Spleen (tissue), 11 donors: ENCODE measurements at regions not wholly inside any gene's neighbourhood (a gene's known extent, or its start where the extent isn't known, plus 50 kb on each side); places are given as distances from the start of the nearest gene placed in this dataset.

Experiments
- DNase-seq: peaks from one replicate; pipeline ENCODE4 v3.0.0-alpha.2; 2020
- H3K27ac ChIP-seq, 8 donors: fragments of 200-600 bp; sonication (generic) in 7 of 8; 1 replicate in 4 of 8; 2 replicates in 4 of 8; pipeline versions ENCODE4 v1.5.0 to v1.8.0; 2016 to 2021; ENCODE audit warnings: inconsistent platforms in 4 of 8, mild to moderate bottlenecking in 4 of 8, moderate library complexity in 1 of 8
- H3K27me3 ChIP-seq, 7 donors: fragments of 200-600 bp; sonication (generic) in 6 of 7; replicated peaks in 1 of 7; 1 replicate in 4 of 7; 2 replicates in 3 of 7; pipeline versions ENCODE4 v1.5.0 to v1.8.0; 2016 to 2021; ENCODE audit warnings: inconsistent platforms in 3 of 7, mild to moderate bottlenecking in 1 of 7
- H3K36me3 ChIP-seq, 6 donors: fragments of 200-600 bp; sonication (generic) in 5 of 6; 1 replicate in 4 of 6; 2 replicates in 2 of 6; pipeline versions ENCODE4 v1.5.0 to v1.8.0; 2016 to 2021; ENCODE audit warnings: inconsistent platforms in 2 of 6
- H3K4me1 ChIP-seq, 6 donors: fragments of 200-600 bp; sonication (generic) in 5 of 6; 1 replicate in 3 of 6; 2 replicates in 3 of 6; pipeline versions ENCODE4 v1.5.0 to v1.8.0; 2016 to 2021; ENCODE audit warnings: inconsistent platforms in 3 of 6
- H3K4me3 ChIP-seq, 8 donors: fragments of 200-600 bp; sonication (generic) in 7 of 8; 1 replicate in 4 of 8; 2 replicates in 4 of 8; pipeline versions ENCODE4 v1.5.0 to v1.8.0; 2016 to 2021; ENCODE audit warnings: inconsistent platforms in 4 of 8, mild to moderate bottlenecking in 4 of 8, moderate library complexity in 2 of 8
- H3K9me3 ChIP-seq, 8 donors: fragments of 200-600 bp; sonication (generic) in 7 of 8; 1 replicate in 4 of 8; 2 replicates in 4 of 8; pipeline versions ENCODE4 v1.5.0 to v1.8.0; 2016 to 2021; ENCODE audit warnings: inconsistent platforms in 4 of 8
- POLR2A ChIP-seq, 3 donors: fragments of 450-650 bp; IDR thresholded peaks; one replicate each; pipeline ENCODE4 v1.5.1; 2017; ENCODE audit warnings: antibody characterized with exemption in 3 of 3, mild to moderate bottlenecking in 1 of 3
- POLR2AphosphoS5 ChIP-seq, 3 donors: sonication (generic); formaldehyde crosslinking; IDR thresholded peaks; one replicate each; pipeline ENCODE4 v1.5.1; 2017; ENCODE audit warnings: antibody characterized with exemption in 3 of 3
- WGBS, 5 donors: extraction: QIAGEN DNeasy Blood & Tissue Kit in 3 of 5; methylation state at CpG; one replicate each; pipeline versions ENCODE4 v1.1.5 to v1.1.7; 2013 to 2018; 5-methylcytosine and 5-hydroxymethylcytosine counted together
- intact Hi-C: fragments of 100-400 bp; cut with DNase I; formaldehyde crosslinking; loops from one replicate; pipeline ENCODE4 v1.15.0; 2023; ENCODE audit warnings: low total_unique reads
- TF ChIP-seq, protein P1 (sequence below), 11 experiments: fragments of 200-600 bp in 7 of 11; fragments of 450-650 bp in 4 of 11; sonication (generic) in 4 of 11; IDR thresholded peaks in 8 of 11; conservative IDR thresholded peaks in 3 of 11; 1 replicate in 7 of 11; 2 replicates in 4 of 11; pipeline versions ENCODE4 v1.4.0 to v1.8.0; 2016 to 2021; ENCODE audit warnings: antibody characterized with exemption in 11 of 11, inconsistent platforms in 4 of 11, mild to moderate bottlenecking in 1 of 11
- donor health status: healthy with polysubstance abuse.
- donor health status: DM: no; HTN: no; CAD: no; lungs with moderate emphysema.
- donor health status: DM: no; HTN: no; CAD: no.
- donor health status: Bipolar disorder and iron deficiency.
- donor health status: healthy.
- donor health status: DM: no; HTN: no; CAD: no.
- donor health status: DM: yes; HTN: yes; CAD: no.

DNA sequence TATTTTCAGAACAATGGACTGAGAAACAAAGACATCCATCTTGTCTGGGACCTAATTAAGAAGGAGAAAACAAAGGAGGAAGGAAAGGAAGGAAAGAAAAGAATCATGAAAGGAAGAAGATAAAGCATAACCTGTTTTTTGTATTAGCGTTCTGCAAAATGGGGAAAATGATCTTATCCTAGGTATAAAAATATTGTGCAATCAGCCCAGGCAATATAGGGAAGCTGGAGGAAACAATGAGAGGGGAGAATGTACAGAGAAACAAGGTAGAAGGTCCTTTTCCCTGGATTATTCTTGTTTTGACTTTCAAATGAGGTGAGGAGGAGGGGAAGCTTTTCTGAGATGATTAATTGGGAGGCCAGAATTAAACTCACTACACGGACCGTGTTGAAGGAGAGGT is 177.9 kb downstream of the COX7C start:
- no peak for DNase-seq
- no peaks in the 10 kb centered on the region for H3K9me3 ChIP-seq
- H3K27me3 ChIP-seq: no peaks in the 10 kb centered on the region
- H3K36me3 ChIP-seq: no peaks in the 10 kb centered on the region
- H3K4me3 ChIP-seq: no peak overlapping the region
- no peaks in the 10 kb centered on the region for H3K4me1 ChIP-seq
- intact Hi-C loops: no loop called here
- no peak for TF ChIP-seq POLR2A (IDR thresholded peaks at IDR 0.05)
- TF ChIP-seq, protein P1, sequence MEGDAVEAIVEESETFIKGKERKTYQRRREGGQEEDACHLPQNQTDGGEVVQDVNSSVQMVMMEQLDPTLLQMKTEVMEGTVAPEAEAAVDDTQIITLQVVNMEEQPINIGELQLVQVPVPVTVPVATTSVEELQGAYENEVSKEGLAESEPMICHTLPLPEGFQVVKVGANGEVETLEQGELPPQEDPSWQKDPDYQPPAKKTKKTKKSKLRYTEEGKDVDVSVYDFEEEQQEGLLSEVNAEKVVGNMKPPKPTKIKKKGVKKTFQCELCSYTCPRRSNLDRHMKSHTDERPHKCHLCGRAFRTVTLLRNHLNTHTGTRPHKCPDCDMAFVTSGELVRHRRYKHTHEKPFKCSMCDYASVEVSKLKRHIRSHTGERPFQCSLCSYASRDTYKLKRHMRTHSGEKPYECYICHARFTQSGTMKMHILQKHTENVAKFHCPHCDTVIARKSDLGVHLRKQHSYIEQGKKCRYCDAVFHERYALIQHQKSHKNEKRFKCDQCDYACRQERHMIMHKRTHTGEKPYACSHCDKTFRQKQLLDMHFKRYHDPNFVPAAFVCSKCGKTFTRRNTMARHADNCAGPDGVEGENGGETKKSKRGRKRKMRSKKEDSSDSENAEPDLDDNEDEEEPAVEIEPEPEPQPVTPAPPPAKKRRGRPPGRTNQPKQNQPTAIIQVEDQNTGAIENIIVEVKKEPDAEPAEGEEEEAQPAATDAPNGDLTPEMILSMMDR (IDR thresholded peaks at IDR 0.05 in 8 of 11, conservative IDR thresholded peaks at IDR 0.05 in 3 of 11): no peak
- WGBS, 5 donors: 49 to 63% (median 57%) methylated on average over 3 of the region's 3 CpGs
- H3K27ac ChIP-seq: no peak overlapping the region

DNA sequence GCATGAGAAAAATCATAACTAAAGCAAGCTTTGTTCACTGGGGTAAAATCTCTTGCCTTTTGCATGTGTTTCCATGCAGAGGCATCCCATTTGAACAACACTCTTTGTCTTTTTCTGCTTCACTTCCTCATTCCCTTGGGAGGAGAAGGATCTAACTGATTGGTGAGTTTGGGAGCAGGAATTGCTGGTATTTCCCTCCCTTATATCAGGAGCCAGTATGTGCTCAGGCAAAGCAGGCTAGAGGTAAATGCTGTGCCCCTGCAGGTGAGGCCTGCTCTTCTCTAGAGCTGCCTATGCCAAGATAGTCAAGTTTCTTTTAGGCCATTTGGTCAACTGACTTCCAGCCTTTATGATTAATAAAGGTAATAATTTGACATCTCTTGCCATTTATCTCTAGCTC is 179.9 kb downstream of the COX7C start:
- no peak for DNase-seq
- no peaks in the 10 kb centered on the region for H3K27me3 ChIP-seq
- H3K4me3 ChIP-seq: no peak overlapping the region
- no peak overlapping the region for H3K27ac ChIP-seq
- intact Hi-C loops: no loop called here
- H3K4me1 ChIP-seq: no peaks in the 10 kb centered on the region
- no peaks in the 10 kb centered on the region for H3K36me3 ChIP-seq
- H3K9me3 ChIP-seq: no peaks in the 10 kb centered on the region
- TF ChIP-seq POLR2AphosphoS5 (IDR thresholded peaks at IDR 0.05): no peak
- TF ChIP-seq POLR2A (IDR thresholded peaks at IDR 0.05): no peak
- TF ChIP-seq, protein P1 (IDR thresholded peaks at IDR 0.05 in 8 of 11, conservative IDR thresholded peaks at IDR 0.05 in 3 of 11): no peak

DNA sequence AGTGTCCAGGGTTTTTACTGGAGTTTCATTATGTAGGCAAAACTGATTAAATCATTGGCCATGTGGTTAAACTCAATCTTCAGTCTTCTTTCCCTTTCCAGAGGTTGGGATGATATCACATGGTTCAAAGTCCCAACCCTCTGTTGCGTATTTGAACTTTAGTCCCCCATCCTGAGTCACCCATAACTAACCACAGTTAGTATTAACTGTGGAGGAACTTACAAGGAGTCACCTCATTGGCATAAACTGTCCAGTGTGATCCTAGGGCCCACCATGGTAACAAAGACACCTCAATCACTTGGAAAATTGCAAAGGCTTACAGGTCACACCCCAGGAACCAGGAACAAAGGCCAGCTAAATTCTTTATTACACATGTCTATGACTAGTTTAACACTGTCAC is 188.5 kb downstream of the COX7C start:
- no peak overlapping the region for H3K27ac ChIP-seq
- no peaks in the 10 kb centered on the region for H3K36me3 ChIP-seq
- WGBS, 5 donors: 83 to 96% (median 91%) methylated on average over 1 of the region's 1 CpG
- H3K9me3 ChIP-seq: peaks cover 0 to 13% (median 0%) of the 10 kb centered on the region in 8 donors
- no peak overlapping the region for H3K4me3 ChIP-seq
- H3K4me1 ChIP-seq: no peaks in the 10 kb centered on the region
- H3K27me3 ChIP-seq: no peaks in the 10 kb centered on the region
- TF ChIP-seq POLR2AphosphoS5 (IDR thresholded peaks at IDR 0.05): no peak
- TF ChIP-seq POLR2A (IDR thresholded peaks at IDR 0.05): no peak
- TF ChIP-seq, protein P1 (IDR thresholded peaks at IDR 0.05 in 8 of 11, conservative IDR thresholded peaks at IDR 0.05 in 3 of 11): no peak
- intact Hi-C loops: no loop called here
- no peak for DNase-seq

DNA sequence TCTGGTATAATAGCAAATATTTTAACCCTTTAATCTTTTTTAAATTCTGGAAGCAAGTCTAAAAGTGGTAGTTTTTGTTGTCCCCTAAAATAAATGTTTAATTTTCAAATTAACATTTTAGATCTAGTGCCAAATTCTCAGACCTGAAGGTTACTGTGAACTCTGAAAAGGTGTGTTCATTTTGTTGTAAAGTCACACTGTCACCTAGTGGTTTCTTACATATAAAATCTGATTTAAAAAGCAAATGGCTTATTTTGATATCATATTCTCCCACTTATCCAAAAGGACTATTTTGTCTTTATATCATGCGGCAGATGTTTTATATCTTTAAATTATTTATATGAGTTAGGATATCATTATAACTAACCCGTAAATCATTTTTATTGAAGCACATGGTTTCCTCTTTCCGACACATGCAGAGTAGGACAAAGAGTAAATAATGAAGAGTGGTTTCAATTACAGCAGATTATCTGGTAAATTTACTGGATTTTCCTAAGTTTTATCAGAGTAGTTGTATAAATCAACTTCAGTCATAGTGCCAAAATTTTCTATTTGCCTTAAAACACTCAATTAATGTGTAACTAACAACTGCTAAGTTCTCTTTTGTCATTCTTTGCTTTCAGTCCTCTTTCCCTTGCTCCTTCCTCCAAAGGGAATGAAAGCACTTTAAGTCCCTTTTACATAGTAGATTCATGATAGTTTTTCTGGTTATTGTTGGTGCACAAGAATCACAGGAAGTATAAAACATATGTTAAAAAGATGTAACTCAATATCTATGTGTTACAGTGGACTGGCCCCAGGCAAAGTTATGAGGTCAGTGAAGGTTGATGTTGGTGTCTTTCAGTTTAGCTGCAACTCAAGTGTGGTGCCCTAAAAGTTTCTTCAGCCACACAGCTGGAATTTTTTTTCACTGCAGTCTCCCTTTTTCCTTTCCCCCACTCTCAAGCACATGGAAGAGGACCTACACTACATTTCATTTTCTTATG is 189.6 kb downstream of the COX7C start:
- no peak for TF ChIP-seq POLR2A (IDR thresholded peaks at IDR 0.05)
- TF ChIP-seq POLR2AphosphoS5 (IDR thresholded peaks at IDR 0.05): no peak
- no peak overlapping the region for H3K4me3 ChIP-seq
- peaks cover 0 to 13% (median 0%) of the 10 kb centered on the region in 8 donors for H3K9me3 ChIP-seq
- WGBS, 5 donors: 75 to 83% (median 81%) methylated on average over 3 of the region's 3 CpGs
- H3K27me3 ChIP-seq: no peaks in the 10 kb centered on the region
- no peak overlapping the region for H3K27ac ChIP-seq
- no peaks in the 10 kb centered on the region for H3K36me3 ChIP-seq
- intact Hi-C loops: no loop called here
- no peak for DNase-seq
- no peaks in the 10 kb centered on the region for H3K4me1 ChIP-seq
